ENCODE measurements at regions not wholly inside any gene's neighbourhood (a gene's known extent, or its start where the extent isn't known, plus 50 kb on each side); places are given as distances from the start of the nearest gene placed in this dataset.

GRCh38 chr6:56310241-56310640 lies 62.9 kb upstream of the COL21A1 start:
- TF ChIP-seq CTCF (IDR thresholded peaks at IDR 0.05) (no peak), EP300 (IDR thresholded peaks at IDR 0.05) (no peak), POLR2AphosphoS5 (IDR thresholded peaks at IDR 0.05) (no peak)

Measured in stomach (tissue), 4 donors.